ENCODE measurements at regions not wholly inside any gene's neighbourhood (a gene's known extent, or its start where the extent isn't known, plus 50 kb on each side); places are given as distances from the start of the nearest gene placed in this dataset.

DNA sequence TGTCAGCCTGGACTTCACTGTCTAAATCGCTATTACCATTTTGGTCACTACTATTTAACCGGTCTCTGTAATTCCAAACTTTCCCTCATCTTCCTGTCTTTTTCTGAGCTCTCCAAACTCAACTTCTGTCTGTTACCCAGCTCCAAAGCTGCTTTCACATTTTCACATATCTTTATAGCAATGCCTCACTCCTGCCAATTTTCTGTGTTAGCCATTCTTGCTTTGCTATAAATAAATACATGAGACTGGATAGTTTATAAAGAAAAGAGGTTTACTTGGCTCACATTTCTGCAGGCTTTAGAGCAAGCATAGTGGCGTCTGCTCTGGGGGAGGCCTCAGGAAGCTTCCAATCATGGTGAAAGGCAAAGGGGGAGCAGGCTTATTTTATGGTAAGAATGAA, 368.3 kb upstream of the GNPDA2 start:
- Mint-ChIP-seq H3K9me3 (peaks cover 20% of the 10 kb centered on the region), H3K4me1 (no peaks in the 10 kb centered on the region), H3K36me3 (ENCODE audit: low read depth) (no peaks in the 10 kb centered on the region), H3K4me3 (no peak overlapping the region), H3K27ac (no peak overlapping the region), H3K27me3 (no peaks in the 10 kb centered on the region)
- no peak for ATAC-seq (replicated peaks)

DNA sequence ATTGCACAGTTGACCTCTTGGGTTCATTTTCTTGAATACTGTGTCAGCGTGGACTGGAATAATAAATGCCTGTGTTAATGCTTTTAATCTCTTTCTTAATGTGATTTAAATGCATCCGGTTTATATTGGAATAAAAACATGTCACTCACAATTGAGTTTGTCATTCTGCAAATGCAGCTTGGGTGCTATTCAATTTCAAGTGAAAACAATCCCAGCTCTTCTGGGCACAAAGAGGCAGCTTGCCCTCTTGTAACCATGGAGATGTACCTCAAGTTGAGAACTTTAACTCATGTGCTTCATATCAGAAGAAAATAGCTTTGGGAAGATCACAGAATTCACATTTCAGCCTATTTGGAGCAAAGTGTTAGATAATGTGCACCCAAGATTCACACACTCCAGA, 355.7 kb upstream of the GNPDA2 start:
- no peak overlapping the region for H3K4me3 Mint-ChIP-seq
- no peak for ATAC-seq (replicated peaks)
- no peaks in the 10 kb centered on the region for H3K36me3 Mint-ChIP-seq (ENCODE audit: low read depth)
- H3K27me3 Mint-ChIP-seq, result no peaks in the 10 kb centered on the region
- H3K4me1 Mint-ChIP-seq, result no peaks in the 10 kb centered on the region
- no peak overlapping the region for H3K27ac Mint-ChIP-seq
- peaks cover 12% of the 10 kb centered on the region for H3K9me3 Mint-ChIP-seq

DNA sequence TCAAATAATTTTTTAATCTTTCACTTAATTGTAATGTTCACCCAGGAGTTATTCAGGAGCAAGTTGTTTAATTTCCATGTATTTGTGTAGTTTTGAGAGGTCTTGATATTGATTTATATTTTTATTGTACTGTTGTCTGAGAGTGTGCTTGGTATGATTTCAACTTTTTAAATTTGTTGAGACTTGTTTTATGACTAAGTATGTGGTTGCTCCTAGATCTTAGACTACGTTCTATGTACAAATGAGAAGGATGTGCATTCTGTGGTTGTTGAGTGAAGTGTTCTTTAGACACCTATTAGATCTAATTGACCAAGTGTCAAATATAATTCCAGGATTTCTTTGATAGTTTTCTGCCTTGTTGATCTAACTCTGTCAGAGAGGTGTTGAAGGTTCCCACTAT, 353.3 kb upstream of the GNPDA2 start:
- Mint-ChIP-seq H3K4me1 (no peaks in the 10 kb centered on the region), H3K4me3 (no peak overlapping the region), H3K36me3 (ENCODE audit: low read depth) (no peaks in the 10 kb centered on the region), H3K27ac (no peak overlapping the region), H3K27me3 (no peaks in the 10 kb centered on the region), H3K9me3 (peaks cover 12% of the 10 kb centered on the region)
- no peak for ATAC-seq (replicated peaks)

DNA sequence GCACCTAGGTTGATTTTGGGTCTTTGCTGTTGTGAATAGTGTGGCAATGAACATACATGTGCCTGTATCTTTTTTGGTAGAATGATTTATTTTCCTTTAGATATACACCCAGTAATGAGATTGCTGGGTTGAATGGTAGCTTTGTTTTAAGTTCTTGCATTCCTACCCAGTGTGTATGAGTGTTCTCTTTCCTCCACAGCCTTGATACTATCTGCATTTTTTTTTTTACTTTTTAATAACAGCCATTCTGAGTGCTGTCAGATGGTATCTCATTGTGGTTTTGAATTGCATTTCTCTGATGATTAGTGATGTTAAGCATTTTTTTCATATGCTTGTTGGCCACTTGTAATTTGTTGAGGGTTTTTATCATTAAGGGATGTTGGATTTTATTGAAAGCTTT, 351.8 kb upstream of the GNPDA2 start:
- no peaks in the 10 kb centered on the region for H3K4me1 Mint-ChIP-seq
- peaks cover 7% of the 10 kb centered on the region for H3K9me3 Mint-ChIP-seq
- no peak for ATAC-seq (replicated peaks)
- H3K4me3 Mint-ChIP-seq, result no peak overlapping the region
- no peaks in the 10 kb centered on the region for H3K27me3 Mint-ChIP-seq
- no peaks in the 10 kb centered on the region for H3K36me3 Mint-ChIP-seq (ENCODE audit: low read depth)
- H3K27ac Mint-ChIP-seq, result no peak overlapping the region

DNA sequence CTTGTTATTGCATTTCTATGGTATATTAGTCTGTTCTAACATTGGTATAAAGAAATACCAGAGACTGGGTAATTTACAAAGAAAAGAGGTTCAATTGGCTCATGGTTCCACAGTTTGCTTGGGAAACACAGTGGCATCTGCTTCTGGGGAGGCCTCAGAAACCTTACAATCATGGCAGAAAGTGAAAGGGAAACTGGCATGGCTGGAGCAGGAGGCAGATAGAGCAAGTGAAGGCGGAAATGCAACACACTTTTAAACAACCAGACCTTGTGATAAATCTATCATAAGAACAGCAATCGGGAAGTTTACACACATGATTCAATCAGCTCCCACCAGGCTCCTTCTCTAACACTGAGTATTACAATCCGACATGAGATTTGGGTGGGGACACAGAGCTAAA, 346.6 kb upstream of the GNPDA2 start:
- no peaks in the 10 kb centered on the region for H3K36me3 Mint-ChIP-seq (ENCODE audit: low read depth)
- no peak overlapping the region for H3K27ac Mint-ChIP-seq

DNA sequence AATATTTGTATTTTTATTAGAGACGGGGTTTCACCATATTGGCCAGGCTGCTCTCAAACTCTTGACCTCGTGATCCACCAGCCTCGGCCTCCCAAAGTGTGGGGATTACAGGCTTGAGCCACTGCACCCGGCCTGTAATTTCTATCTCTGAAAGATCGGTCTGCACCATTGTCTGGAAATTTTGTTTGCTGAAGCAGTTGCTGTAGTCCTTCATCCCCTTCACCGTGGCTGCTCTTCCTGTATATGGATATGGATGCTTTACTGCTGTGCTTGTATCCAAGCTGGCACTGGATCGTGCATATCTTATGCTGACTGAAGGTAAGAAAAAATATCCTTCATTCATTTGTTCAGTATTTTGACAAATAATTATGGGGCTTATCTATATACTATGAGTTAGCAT, 338.4 kb upstream of the GNPDA2 start:
- Mint-ChIP-seq H3K27ac (no peak overlapping the region), H3K36me3 (ENCODE audit: low read depth) (no peaks in the 10 kb centered on the region), H3K4me1 (no peaks in the 10 kb centered on the region), H3K27me3 (no peaks in the 10 kb centered on the region), H3K9me3 (peaks cover 19% of the 10 kb centered on the region), H3K4me3 (no peak overlapping the region)
- ATAC-seq (replicated peaks), result no peak

More for the DNA sequence above, 346.6 kb upstream of the GNPDA2 start:
- ATAC-seq (replicated peaks), result no peak
- H3K4me3 Mint-ChIP-seq, result no peak overlapping the region
- peaks cover 17% of the 10 kb centered on the region for H3K9me3 Mint-ChIP-seq
- no peaks in the 10 kb centered on the region for H3K27me3 Mint-ChIP-seq
- H3K4me1 Mint-ChIP-seq, result no peaks in the 10 kb centered on the region

DNA sequence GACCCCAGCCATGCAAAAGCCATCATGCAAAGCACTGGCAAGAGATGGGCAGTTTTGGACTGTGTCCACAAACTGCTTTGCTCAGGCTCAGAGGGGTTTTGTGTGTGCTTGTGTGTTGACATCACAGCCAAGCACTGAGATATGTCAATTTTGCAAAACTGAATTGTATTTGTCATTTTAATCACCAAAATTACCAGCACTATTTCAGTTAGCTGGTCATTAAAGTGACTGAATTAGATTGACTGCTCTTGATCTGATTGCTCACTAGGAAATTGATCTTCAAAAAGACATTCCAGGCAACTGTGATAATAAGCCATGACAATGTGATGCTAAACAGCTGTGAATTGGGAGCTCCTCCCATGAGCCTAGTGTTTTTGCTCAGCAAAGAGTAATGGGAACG, 337.3 kb upstream of the GNPDA2 start:
- Mint-ChIP-seq H3K4me1 (no peaks in the 10 kb centered on the region), H3K36me3 (ENCODE audit: low read depth) (no peaks in the 10 kb centered on the region), H3K9me3 (peaks cover 15% of the 10 kb centered on the region), H3K27ac (no peak overlapping the region), H3K4me3 (no peak overlapping the region), H3K27me3 (no peaks in the 10 kb centered on the region)
- no peak for ATAC-seq (replicated peaks)

DNA sequence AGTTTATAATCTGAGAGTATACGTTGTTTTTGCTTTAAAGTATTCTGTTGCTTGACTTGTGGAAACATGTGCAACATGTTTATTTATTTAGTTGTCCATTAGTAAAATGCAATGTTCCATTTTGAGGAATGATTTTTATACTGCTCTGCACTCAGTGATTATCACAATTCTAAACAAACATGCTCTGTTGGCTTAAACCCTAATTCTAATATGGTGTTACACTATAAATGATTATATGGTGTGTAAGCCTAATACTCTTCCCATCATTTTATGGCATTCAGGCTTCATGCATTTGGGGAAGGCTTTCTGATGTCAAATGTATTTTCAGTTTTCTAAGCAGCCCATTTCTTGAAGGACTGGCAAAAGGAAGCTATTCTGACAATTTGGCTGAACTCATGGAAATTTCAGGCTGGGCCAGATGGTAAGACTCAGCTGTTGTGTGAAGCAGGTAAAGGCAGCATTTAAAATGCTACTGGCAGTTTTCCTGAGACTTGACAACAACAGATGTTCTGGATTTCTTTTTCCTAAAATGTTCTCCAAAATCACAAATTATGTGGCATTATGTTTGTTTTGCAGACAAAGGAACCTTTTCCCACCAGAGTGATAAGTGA, 336.7 kb upstream of the GNPDA2 start:
- Mint-ChIP-seq H3K4me3 (no peak overlapping the region), H3K27me3 (no peaks in the 10 kb centered on the region), H3K36me3 (ENCODE audit: low read depth) (no peaks in the 10 kb centered on the region), H3K4me1 (no peaks in the 10 kb centered on the region), H3K27ac (no peak overlapping the region), H3K9me3 (peaks cover 13% of the 10 kb centered on the region)
- no peak for ATAC-seq (replicated peaks)

DNA sequence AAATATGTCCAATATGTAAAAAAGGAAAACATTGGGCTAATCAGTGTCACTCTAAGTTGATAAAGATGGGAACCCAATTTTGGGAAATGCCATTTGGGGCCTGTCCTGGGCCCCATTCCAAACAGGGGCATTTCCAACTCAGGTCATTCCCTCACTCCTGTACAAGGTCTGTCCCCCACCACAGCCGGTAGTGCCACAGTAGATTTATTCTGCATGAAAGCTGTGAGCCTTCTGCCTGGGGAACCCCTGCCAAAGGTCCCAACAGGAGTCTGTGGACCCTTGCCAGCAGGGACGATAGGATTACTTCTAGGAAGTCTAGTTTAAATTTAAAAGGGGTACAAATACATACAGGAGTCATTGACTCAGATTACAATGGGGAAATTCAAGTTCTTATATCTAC, 317.6 kb upstream of the GNPDA2 start:
- H3K27ac Mint-ChIP-seq, result no peak overlapping the region
- peaks cover 18% of the 10 kb centered on the region for H3K9me3 Mint-ChIP-seq
- H3K4me1 Mint-ChIP-seq, result no peaks in the 10 kb centered on the region
- no peaks in the 10 kb centered on the region for H3K36me3 Mint-ChIP-seq (ENCODE audit: low read depth)
- no peak overlapping the region for H3K4me3 Mint-ChIP-seq
- no peaks in the 10 kb centered on the region for H3K27me3 Mint-ChIP-seq
- no peak for ATAC-seq (replicated peaks)

DNA sequence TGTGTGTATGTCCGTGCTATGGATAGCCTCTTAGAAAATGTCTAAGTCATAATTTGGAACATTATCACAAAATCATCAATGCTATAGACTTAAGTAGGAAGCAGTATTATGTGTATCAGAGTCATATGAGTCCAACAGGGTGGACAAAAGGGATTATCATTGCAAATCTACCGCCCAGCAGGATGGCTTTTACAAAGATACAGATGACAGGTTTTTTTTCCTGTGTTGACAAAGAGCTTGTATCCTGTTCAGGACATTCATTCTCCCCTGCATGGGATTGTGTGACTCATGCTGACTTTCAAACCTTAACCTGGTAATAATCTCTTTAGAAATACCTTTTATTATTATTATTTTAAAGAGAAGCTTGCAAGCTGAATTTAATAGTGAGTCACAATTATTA, 310.3 kb upstream of the GNPDA2 start:
- Mint-ChIP-seq H3K27me3 (no peaks in the 10 kb centered on the region), H3K36me3 (ENCODE audit: low read depth) (no peaks in the 10 kb centered on the region), H3K9me3 (peaks cover 7% of the 10 kb centered on the region), H3K27ac (no peak overlapping the region), H3K4me3 (no peak overlapping the region), H3K4me1 (no peaks in the 10 kb centered on the region)
- no peak for ATAC-seq (replicated peaks)

DNA sequence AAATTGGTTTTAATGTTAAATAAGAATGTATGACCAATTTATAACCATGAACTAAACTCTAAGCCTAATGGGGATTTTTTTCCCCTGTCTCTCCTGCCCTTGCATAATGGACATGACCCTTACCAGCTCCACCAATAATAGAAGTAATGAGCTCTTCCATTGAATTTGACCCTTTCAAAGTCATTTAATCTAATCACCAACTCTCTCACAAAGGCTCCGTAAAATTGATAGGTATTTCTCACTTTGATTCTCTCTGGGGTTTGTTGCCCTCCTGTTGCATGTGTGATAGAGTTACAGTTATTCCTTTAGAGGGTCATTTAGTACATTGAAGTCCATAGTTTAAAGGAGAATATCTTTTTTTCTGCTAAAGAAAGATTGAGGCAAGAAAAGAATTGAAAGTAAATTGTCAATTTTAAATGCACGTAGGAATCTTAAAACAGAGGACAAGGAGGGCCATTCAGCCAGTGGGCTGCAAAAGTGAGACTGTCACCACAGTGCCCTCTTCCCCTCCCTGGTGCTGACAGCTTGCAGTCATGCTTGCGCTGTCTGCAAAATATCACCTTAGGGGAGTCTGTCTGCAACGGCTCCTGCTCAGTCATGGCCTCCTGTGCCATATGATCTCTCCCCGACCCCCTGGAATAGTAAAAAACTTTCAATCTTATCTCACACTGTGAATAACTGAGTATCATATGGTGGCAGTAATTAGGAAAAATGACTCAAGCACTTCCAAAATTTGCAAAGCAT, 307.5 kb upstream of the GNPDA2 start:
- H3K27me3 Mint-ChIP-seq, result no peaks in the 10 kb centered on the region
- no peak for ATAC-seq (replicated peaks)
- H3K9me3 Mint-ChIP-seq, result peaks cover 11% of the 10 kb centered on the region
- H3K4me1 Mint-ChIP-seq, result no peaks in the 10 kb centered on the region
- no peak overlapping the region for H3K27ac Mint-ChIP-seq
- no peaks in the 10 kb centered on the region for H3K36me3 Mint-ChIP-seq (ENCODE audit: low read depth)
- no peak overlapping the region for H3K4me3 Mint-ChIP-seq

DNA sequence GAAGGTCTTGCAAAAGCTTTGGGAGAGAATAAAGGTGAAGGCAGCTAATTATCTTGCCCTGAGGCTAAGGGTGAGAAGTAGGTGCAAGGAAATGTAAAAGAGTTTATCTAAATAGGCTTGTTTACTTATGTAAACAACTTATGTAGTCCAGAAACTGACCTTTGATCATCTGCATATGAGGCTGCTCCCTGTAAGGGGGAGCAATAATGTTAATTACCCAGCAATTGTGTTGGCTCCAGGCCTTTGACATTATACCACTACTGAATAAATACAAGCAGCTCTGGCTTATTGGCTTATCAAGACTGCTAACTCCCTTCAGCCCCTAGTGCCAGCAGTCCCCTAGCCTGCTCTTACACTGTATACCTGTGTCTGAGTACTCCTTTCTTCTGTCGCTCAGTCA, 303.7 kb upstream of the GNPDA2 start:
- peaks cover 15% of the 10 kb centered on the region for H3K9me3 Mint-ChIP-seq
- H3K27me3 Mint-ChIP-seq, result no peaks in the 10 kb centered on the region

DNA sequence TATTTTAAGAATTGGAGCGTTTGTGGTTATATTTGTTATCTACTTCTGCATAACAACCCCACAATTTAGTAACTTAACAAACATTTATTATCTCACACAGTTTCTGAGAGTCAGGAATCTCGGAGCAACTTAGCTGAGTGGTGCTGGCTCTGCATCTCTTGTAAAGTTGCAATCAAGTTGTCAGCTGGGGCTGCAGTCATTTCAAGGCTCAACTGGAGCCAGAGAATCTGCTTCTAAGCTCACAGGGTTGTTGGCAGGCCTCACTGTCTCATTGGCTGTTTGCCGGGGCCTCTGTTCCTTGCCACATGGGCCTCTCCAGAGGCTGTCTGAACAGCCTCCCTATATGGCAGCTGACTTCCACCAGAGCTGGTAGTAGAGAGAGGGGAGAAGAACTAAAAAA, 281.2 kb upstream of the GNPDA2 start:
- H3K4me3 Mint-ChIP-seq, result no peak overlapping the region
- H3K27ac Mint-ChIP-seq, result no peak overlapping the region
- H3K36me3 Mint-ChIP-seq (ENCODE audit: low read depth), result no peaks in the 10 kb centered on the region
- H3K9me3 Mint-ChIP-seq, result peaks cover 9% of the 10 kb centered on the region
- no peaks in the 10 kb centered on the region for H3K4me1 Mint-ChIP-seq
- H3K27me3 Mint-ChIP-seq, result no peaks in the 10 kb centered on the region
- ATAC-seq (replicated peaks), result no peak

More for the DNA sequence above, 303.7 kb upstream of the GNPDA2 start:
- Mint-ChIP-seq H3K36me3 (ENCODE audit: low read depth) (no peaks in the 10 kb centered on the region), H3K4me3 (no peak overlapping the region), H3K4me1 (no peaks in the 10 kb centered on the region), H3K27ac (no peak overlapping the region)
- ATAC-seq (replicated peaks), result no peak

DNA sequence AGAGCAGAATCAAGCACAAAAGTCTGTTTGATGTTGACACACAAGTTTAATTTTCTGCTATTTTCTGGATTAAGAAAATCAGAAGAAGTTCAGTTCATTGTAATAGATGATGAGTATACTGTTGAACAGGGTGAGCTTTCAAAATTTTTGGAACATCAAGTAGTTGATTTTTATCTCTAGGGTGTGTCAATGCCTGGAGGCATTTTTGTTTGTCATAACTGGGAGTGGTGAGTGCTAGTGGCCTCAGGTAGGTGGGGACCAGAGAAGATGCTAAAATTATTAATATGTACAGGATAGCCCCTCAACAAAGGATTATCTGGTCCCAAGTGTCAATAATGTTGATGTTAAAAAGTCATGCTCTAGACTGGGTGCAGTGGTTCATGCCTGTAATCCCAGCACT, 279.7 kb upstream of the GNPDA2 start:
- Mint-ChIP-seq H3K27ac (no peak overlapping the region), H3K9me3 (peaks cover 8% of the 10 kb centered on the region), H3K4me3 (no peak overlapping the region), H3K27me3 (no peaks in the 10 kb centered on the region), H3K4me1 (no peaks in the 10 kb centered on the region), H3K36me3 (ENCODE audit: low read depth) (no peaks in the 10 kb centered on the region)
- ATAC-seq (replicated peaks), result no peak

DNA sequence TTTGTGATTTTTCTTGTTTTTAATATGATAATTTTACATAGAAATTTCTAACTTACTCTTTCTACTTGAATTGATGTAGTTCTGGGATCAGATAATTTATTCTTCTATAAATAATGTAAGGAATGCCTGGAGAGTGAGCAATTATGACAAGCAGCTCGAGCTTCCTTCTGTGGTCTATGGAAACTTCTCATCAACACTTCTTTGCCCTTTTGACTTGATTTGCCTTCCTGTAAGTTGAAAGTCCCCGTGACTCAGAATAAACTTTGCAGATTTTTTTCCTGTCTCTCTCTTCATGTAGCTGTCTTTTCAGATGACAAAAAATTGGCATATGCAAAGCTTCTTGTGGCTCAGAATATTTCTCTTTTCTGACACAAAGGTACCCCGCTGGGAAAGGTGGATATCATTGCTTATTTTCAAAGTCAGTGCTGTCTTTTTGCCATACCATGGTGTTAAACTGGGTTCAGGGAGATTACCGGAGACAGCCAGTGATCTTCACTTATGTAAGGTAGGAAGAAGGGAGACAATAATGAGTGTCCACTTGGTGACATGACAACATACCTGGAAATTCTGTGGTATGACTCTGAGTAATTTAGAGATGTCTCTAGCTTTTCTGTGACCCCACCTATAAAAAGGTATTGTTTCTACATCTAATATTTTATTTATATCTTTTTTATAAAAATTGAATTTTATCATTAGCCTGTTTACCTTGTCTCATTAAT, 278.6 kb upstream of the GNPDA2 start:
- Mint-ChIP-seq H3K27ac (no peak overlapping the region), H3K9me3 (peaks cover 7% of the 10 kb centered on the region), H3K27me3 (no peaks in the 10 kb centered on the region), H3K4me3 (no peak overlapping the region), H3K4me1 (no peaks in the 10 kb centered on the region), H3K36me3 (ENCODE audit: low read depth) (no peaks in the 10 kb centered on the region)
- no peak for ATAC-seq (replicated peaks)
